Liver (tissue), 8 donors: ENCODE measurements at regions not wholly inside any gene's neighbourhood (a gene's known extent, or its start where the extent isn't known, plus 50 kb on each side); places are given as distances from the start of the nearest gene placed in this dataset.

ENCODE experiments used
- DNase-seq: peaks from one replicate; pipeline ENCODE4 v3.0.0-alpha.2; 2017; ENCODE audit warnings: low spot score
- H3K27ac ChIP-seq, 2 donors: one replicate each; pipeline ENCODE4 v1.7.0; 2013; ENCODE audit warnings: inconsistent platforms in 2 of 2, low read length in 2 of 2, control low read depth in 1 of 2, low read depth in 1 of 2, mild to moderate bottlenecking in 1 of 2
- H3K27me3 ChIP-seq, 4 donors: one replicate each; pipeline versions ENCODE4 v1.6.1 to v1.7.0; 2013; ENCODE audit warnings: low read length in 3 of 4, inconsistent platforms in 1 of 4, mild to moderate bottlenecking in 1 of 4, moderate library complexity in 1 of 4; ENCODE audit not compliant: control insufficient read depth in 4 of 4, insufficient read depth in 4 of 4
- H3K36me3 ChIP-seq, 4 donors: one replicate each; pipeline versions ENCODE4 v1.6.1 to v1.7.0; 2013; ENCODE audit warnings: low read length in 3 of 4, mild to moderate bottlenecking in 3 of 4, low read depth in 1 of 4, moderate library complexity in 1 of 4; ENCODE audit not compliant: control insufficient read depth in 4 of 4, insufficient read depth in 3 of 4
- H3K4me1 ChIP-seq, 4 donors: one replicate each; pipeline versions ENCODE4 v1.6.1 to v1.7.0; 2013; ENCODE audit warnings: low read length in 3 of 4, mild to moderate bottlenecking in 3 of 4, moderate library complexity in 1 of 4; ENCODE audit not compliant: control insufficient read depth in 4 of 4, insufficient read depth in 4 of 4
- H3K4me3 ChIP-seq, 3 donors: one replicate each; pipeline versions ENCODE4 v1.6.1 to v1.7.0; 2013; ENCODE audit warnings: low read length in 3 of 3, control low read depth in 1 of 3, low read depth in 1 of 3, mild to moderate bottlenecking in 1 of 3
- H3K9ac ChIP-seq, 2 donors: one replicate each; pipeline ENCODE4 v1.7.0; 2013; ENCODE audit warnings: low read length in 2 of 2, mild to moderate bottlenecking in 2 of 2, moderate library complexity in 2 of 2, control low read depth in 1 of 2, low read depth in 1 of 2
- H3K9me3 ChIP-seq, 4 donors: one replicate each; pipeline versions ENCODE4 v1.6.1 to v1.7.0; 2013; ENCODE audit warnings: low read length in 3 of 4; ENCODE audit not compliant: control insufficient read depth in 4 of 4
- ATF3 ChIP-seq: IDR thresholded peaks from 2 replicates; pipeline ENCODE4 v1.6.1; 2016; ENCODE audit warnings: antibody characterized with exemption
- EGR1 ChIP-seq, 2 donors: IDR thresholded peaks; 2 replicates each; pipeline ENCODE4 v1.6.1; 2016 to 2018; ENCODE audit warnings: antibody characterized with exemption in 2 of 2, low read depth in 2 of 2
- FOXA1 ChIP-seq: IDR thresholded peaks from 2 replicates; pipeline ENCODE4 v1.6.1; 2016; ENCODE audit warnings: antibody characterized with exemption
- FOXA2 ChIP-seq: IDR thresholded peaks from 2 replicates; pipeline ENCODE4 v1.6.1; 2016; ENCODE audit warnings: antibody characterized with exemption
- GABPA ChIP-seq, 2 donors: IDR thresholded peaks in 1 of 2; conservative IDR thresholded peaks in 1 of 2; 2 replicates each; pipeline ENCODE4 v1.6.1; 2016; ENCODE audit warnings: antibody characterized with exemption in 2 of 2, mild to moderate bottlenecking in 1 of 2, moderate library complexity in 1 of 2
- HNF4A ChIP-seq, 2 donors: conservative IDR thresholded peaks; 2 replicates each; pipeline ENCODE4 v1.6.1; 2016; ENCODE audit warnings: antibody characterized with exemption in 2 of 2, mild to moderate bottlenecking in 2 of 2
- HNF4G ChIP-seq: IDR thresholded peaks from 2 replicates; pipeline ENCODE4 v1.6.1; 2016; ENCODE audit warnings: antibody characterized with exemption
- JUND ChIP-seq, 2 donors: IDR thresholded peaks; 2 replicates each; pipeline ENCODE4 v1.6.1; 2016; ENCODE audit warnings: antibody characterized with exemption in 2 of 2
- NR2F2 ChIP-seq: IDR thresholded peaks from 2 replicates; pipeline ENCODE4 v1.6.1; 2016; ENCODE audit warnings: antibody characterized with exemption
- RAD21 ChIP-seq, 2 donors: IDR thresholded peaks; 2 replicates each; pipeline ENCODE4 v1.6.1; 2016; ENCODE audit warnings: antibody characterized with exemption in 2 of 2, mild to moderate bottlenecking in 2 of 2
- RXRA ChIP-seq, 2 donors: IDR thresholded peaks; 2 replicates each; pipeline ENCODE4 v1.6.1; 2017 to 2018; ENCODE audit warnings: antibody characterized with exemption in 2 of 2, mild to moderate bottlenecking in 1 of 2
- SP1 ChIP-seq: IDR thresholded peaks from 2 replicates; pipeline ENCODE4 v1.6.1; 2018; ENCODE audit warnings: antibody characterized with exemption, mild to moderate bottlenecking
- TAF1 ChIP-seq: conservative IDR thresholded peaks from 2 replicates; pipeline ENCODE4 v1.6.1; 2016; ENCODE audit warnings: antibody characterized with exemption, mild to moderate bottlenecking
- YY1 ChIP-seq: IDR thresholded peaks from 2 replicates; pipeline ENCODE4 v1.6.1; 2016; ENCODE audit warnings: antibody characterized with exemption, mild to moderate bottlenecking
- WGBS: extraction: QIAGEN DNeasy Blood & Tissue Kit; methylation state at CpG from one replicate; pipeline ENCODE4 v1.1.7; 2013; 5-methylcytosine and 5-hydroxymethylcytosine counted together
- TF ChIP-seq, protein P1 (sequence below): IDR thresholded peaks from 2 replicates; pipeline ENCODE4 v1.6.1; 2016; ENCODE audit warnings: antibody characterized with exemption
- TF ChIP-seq, protein P2 (sequence below): fragments of 150-350 bp; IDR thresholded peaks from 2 replicates; pipeline ENCODE4 v1.5.1; 2017; ENCODE audit warnings: improper control_type of control experiment, low read depth, low read length; ENCODE audit not compliant: missing input control
- TF ChIP-seq, protein P3 (sequence below): IDR thresholded peaks from 2 replicates; pipeline ENCODE4 v1.6.1; 2016; ENCODE audit warnings: antibody characterized with exemption
- TF ChIP-seq, protein P4 (sequence below): IDR thresholded peaks from 2 replicates; pipeline ENCODE4 v1.6.1; 2016; ENCODE audit warnings: antibody characterized with exemption, mild to moderate bottlenecking
- donor health status: healthy.
- donor health status: healthy.
- donor health status: healthy.
- donor health status: healthy.
- donor health status: healthy.

DNA sequence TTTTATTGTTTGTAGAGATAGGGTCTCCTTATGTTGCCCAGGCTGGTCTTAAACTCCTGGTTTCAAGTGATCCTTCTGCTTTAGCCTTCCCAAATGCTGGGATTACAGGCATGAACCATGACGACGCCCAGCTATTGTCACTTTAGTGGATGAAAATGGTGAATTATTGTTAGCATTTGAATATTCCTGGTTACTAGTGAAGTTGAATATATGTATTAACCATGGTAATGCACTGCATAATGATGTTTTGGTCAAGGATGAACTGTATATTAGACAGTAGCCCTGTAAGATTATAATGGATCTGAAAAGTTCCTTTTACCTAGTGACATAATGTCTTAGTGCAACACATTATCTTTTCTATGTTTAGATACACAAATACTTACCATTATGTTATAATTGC lies 50.4 kb upstream of the KCNAB1 start:
- no peak overlapping the region for H3K9ac ChIP-seq
- H3K9me3 ChIP-seq = no peaks in the 10 kb centered on the region
- peaks cover 0 to 3% (median 0%) of the 10 kb centered on the region in 4 donors for H3K27me3 ChIP-seq
- H3K4me3 ChIP-seq = no peak overlapping the region
- no peak overlapping the region for H3K27ac ChIP-seq
- H3K36me3 ChIP-seq = no peaks in the 10 kb centered on the region
- H3K4me1 ChIP-seq = no peaks in the 10 kb centered on the region
- 97% methylated on average over 2 of the region's 2 CpGs for WGBS
- TF ChIP-seq NR2F2 (no peak), YY1 (no peak), TAF1 (no peak), HNF4A (conservative IDR thresholded peaks at IDR 0.05) (no peak), SP1 (no peak), FOXA1 (no peak), JUND (IDR thresholded peaks at IDR 0.05) (no peak), RAD21 (IDR thresholded peaks at IDR 0.05) (no peak), GABPA (IDR thresholded peaks at IDR 0.05 in 1 of 2, conservative IDR thresholded peaks at IDR 0.05 in 1 of 2) (no peak), FOXA2 (no peak), EGR1 (IDR thresholded peaks at IDR 0.05; ENCODE audit: low read depth in 2 of 2) (no peak), HNF4G (no peak), RXRA (IDR thresholded peaks at IDR 0.05) (no peak), ATF3 (no peak)
- TF ChIP-seq, protein P1, sequence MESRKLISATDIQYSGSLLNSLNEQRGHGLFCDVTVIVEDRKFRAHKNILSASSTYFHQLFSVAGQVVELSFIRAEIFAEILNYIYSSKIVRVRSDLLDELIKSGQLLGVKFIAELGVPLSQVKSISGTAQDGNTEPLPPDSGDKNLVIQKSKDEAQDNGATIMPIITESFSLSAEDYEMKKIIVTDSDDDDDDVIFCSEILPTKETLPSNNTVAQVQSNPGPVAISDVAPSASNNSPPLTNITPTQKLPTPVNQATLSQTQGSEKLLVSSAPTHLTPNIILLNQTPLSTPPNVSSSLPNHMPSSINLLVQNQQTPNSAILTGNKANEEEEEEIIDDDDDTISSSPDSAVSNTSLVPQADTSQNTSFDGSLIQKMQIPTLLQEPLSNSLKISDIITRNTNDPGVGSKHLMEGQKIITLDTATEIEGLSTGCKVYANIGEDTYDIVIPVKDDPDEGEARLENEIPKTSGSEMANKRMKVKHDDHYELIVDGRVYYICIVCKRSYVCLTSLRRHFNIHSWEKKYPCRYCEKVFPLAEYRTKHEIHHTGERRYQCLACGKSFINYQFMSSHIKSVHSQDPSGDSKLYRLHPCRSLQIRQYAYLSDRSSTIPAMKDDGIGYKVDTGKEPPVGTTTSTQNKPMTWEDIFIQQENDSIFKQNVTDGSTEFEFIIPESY = no peak
- TF ChIP-seq, protein P2, sequence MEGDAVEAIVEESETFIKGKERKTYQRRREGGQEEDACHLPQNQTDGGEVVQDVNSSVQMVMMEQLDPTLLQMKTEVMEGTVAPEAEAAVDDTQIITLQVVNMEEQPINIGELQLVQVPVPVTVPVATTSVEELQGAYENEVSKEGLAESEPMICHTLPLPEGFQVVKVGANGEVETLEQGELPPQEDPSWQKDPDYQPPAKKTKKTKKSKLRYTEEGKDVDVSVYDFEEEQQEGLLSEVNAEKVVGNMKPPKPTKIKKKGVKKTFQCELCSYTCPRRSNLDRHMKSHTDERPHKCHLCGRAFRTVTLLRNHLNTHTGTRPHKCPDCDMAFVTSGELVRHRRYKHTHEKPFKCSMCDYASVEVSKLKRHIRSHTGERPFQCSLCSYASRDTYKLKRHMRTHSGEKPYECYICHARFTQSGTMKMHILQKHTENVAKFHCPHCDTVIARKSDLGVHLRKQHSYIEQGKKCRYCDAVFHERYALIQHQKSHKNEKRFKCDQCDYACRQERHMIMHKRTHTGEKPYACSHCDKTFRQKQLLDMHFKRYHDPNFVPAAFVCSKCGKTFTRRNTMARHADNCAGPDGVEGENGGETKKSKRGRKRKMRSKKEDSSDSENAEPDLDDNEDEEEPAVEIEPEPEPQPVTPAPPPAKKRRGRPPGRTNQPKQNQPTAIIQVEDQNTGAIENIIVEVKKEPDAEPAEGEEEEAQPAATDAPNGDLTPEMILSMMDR = no peak
- TF ChIP-seq, protein P3, sequence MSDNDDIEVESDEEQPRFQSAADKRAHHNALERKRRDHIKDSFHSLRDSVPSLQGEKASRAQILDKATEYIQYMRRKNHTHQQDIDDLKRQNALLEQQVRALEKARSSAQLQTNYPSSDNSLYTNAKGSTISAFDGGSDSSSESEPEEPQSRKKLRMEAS = no peak
- TF ChIP-seq, protein P4, sequence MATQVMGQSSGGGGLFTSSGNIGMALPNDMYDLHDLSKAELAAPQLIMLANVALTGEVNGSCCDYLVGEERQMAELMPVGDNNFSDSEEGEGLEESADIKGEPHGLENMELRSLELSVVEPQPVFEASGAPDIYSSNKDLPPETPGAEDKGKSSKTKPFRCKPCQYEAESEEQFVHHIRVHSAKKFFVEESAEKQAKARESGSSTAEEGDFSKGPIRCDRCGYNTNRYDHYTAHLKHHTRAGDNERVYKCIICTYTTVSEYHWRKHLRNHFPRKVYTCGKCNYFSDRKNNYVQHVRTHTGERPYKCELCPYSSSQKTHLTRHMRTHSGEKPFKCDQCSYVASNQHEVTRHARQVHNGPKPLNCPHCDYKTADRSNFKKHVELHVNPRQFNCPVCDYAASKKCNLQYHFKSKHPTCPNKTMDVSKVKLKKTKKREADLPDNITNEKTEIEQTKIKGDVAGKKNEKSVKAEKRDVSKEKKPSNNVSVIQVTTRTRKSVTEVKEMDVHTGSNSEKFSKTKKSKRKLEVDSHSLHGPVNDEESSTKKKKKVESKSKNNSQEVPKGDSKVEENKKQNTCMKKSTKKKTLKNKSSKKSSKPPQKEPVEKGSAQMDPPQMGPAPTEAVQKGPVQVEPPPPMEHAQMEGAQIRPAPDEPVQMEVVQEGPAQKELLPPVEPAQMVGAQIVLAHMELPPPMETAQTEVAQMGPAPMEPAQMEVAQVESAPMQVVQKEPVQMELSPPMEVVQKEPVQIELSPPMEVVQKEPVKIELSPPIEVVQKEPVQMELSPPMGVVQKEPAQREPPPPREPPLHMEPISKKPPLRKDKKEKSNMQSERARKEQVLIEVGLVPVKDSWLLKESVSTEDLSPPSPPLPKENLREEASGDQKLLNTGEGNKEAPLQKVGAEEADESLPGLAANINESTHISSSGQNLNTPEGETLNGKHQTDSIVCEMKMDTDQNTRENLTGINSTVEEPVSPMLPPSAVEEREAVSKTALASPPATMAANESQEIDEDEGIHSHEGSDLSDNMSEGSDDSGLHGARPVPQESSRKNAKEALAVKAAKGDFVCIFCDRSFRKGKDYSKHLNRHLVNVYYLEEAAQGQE = no peak
- no peak for DNase-seq
